GM11168 (cell line): ENCODE measurements at regions not wholly inside any gene's neighbourhood (a gene's known extent, or its start where the extent isn't known, plus 50 kb on each side); places are given as distances from the start of the nearest gene placed in this dataset.

Experiments
- in situ Hi-C: fragments of 300-500 bp; cut with MboI; formaldehyde crosslinking; loops from one replicate; pipeline ENCODE4 v1.12.0; 2022; ENCODE audit warnings: low sequenced_read_pairs; ENCODE audit not compliant: unreplicated experiment

DNA sequence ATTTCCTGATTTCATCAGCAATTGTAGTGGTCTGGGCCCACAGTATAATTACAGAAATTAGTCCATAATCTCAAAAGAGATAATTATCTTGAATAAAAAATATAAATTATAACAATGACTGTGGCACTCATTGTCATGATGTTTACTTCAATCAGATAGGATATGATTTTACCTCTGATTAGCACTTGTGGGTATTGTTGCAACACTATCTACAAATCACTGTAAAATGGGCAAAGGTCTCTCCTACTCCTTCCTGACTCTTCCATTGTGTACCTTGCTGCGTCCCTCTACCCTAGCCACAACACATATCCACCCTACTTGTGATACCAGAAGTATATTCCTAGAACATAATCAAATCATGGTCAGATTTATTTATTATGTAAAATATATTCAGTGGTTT is 200.9 kb upstream of the TRIB2 start:
- in situ Hi-C loops, result no loop called here

DNA sequence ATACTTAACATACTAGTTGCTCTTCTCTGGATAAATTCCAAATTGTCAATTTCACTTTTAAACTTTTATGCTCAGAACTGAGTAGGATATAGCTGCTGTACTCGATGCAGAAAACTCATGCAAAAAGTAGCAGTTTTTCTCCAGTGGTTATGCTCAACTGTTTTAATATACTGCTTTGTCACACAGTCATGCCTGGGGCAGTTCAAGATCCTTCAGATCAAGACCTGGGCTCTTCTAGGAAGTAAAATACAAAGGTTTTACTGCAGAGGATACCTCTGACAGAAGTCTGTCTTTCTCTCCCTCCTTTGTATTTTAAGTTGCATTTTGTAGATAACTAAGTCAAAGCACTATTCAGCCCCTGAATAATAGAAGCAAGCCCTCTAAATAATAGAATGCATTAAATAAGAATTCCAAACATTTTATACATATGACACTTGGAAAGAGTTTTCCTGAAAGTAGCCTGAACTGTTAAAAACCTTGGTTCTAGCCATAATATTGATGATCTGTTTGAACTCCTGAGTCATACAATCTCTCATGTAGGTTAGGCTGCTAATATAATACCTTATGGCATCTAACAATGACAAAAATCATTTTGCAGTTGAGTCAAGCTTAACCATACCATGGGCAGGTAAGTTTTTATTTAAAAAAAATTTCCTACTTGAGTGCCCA is 183.3 kb upstream of the TRIB2 start:
- in situ Hi-C loops, result no loop called here

DNA sequence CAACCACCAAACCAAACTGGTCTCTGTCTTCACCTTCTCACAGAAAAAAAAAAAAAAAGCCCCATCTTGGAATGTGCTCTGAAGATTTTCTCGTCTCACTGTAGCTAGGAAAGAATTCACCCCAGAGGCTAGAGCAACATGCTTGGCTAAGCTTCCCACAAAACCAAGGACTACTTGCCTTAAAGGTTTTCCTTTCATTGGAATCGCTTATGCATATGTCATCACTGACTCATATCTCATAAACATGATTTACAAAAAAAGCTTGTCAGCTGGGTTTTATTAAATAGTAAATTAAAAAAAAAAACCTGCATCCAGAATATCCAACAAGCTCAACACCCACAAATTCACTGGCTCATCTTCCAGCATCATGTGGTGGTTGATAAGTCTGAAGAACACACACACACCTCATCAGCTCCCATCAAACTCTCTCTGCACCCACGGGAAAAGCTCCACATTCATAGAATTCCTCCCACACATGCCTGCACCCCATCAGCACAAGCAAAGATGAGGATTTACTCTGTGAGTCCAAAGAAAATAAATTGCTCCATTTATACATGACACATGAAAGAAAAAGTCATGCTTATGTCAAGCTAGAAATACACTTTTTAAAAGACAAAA is 182.0 kb upstream of the TRIB2 start:
- in situ Hi-C loops, result no loop called here

DNA sequence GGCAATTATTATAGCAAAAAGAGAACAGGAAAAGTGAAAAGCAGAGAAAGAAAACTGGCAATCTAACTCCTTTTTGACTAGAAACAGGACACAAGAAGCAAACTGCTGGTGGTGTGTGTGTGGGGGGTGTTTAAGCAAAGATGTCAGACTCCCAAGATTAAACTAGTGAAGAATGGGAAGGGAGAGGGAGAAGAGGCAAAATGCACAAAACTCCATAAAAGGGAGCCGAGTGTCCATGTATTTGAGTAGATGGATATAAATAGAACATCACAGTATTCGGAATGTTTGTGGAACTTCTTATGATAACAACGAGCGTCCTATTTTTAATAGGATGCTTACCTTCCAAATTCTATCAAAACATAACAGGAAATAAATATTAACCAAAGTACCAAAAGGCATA is 179.8 kb upstream of the TRIB2 start:
- in situ Hi-C loops, result no loop called here

DNA sequence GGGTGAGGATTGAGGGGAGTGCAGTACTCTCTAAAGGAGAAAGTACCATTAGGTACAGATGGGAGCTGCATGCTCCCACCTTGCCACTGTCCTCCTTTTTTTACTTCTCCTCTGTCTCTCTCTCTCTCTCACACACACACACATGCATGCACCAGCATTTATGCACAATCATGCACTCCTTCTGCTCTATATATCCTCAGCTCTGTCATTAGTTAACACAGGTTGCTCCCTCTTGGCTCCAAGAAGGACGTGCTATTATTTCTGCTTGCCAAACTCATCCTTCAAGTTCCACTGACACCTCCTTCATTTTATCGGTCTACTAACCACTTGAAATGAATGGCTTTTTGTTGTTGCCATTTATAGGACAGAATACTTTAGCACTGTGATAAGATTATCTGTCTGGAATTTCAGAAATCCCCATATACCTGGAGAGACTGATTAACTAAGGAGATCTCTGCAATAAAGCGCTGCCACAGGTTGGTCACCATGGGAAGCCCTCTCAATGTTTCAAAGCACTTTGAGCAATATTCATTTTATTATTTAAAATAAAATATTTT is 178.5 kb upstream of the TRIB2 start:
- in situ Hi-C loops, result no loop called here

DNA sequence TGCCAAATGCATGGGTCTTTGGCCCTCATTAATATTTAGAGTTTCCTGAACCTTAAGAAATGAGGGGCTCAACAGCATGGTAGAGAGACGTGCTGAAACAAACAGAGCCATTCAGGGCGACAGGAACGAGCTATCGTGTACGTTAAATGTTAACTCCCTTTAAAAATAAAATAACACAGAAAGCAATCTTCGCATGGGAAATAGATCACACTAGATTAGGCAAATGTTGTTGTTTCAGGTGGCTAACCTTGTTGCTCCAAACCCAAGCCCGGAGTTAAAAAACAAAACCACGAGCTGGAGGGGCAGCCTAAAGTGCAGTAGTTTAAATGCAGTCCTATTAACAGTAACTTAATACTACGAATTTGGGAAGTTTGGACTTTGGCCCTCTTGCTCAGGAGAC is 177.4 kb upstream of the TRIB2 start:
- in situ Hi-C loops, result no loop called here

DNA sequence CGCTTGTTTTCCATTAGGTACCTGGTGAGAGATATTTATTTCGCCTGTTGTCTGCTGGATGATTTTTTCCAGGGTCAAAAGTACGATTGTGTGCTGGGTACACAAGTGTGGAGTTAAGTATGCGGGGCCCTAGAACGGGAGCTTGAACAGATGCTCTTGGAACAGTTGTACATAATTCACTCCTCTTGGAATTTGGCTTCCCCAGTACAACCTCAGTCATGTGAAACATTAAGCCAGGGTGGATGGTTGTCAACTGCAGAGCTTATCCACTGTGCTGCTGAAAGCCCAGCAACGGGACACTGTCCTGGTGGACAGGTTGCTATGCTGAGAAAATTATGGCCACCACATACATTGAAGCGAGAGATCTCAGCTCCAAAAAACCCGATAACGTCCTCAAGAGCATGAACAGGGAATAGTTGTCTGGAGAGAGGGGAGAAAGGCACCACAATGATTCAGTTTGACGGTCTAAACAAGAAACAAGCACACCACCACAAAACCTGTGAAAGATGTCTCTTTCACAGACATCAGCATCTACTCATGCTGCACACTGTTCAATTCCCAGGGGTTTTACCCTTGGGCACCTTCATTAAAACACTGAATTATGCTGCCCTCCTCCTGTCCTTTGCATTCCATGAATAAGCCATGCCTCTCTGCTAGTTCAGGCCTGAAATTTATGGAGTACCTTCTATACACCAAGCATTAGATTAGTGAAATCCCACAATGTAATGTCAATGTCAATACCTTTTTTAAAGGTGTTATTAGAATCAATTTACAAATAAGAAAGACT is 176.8 kb upstream of the TRIB2 start:
- in situ Hi-C loops, result no loop called here

DNA sequence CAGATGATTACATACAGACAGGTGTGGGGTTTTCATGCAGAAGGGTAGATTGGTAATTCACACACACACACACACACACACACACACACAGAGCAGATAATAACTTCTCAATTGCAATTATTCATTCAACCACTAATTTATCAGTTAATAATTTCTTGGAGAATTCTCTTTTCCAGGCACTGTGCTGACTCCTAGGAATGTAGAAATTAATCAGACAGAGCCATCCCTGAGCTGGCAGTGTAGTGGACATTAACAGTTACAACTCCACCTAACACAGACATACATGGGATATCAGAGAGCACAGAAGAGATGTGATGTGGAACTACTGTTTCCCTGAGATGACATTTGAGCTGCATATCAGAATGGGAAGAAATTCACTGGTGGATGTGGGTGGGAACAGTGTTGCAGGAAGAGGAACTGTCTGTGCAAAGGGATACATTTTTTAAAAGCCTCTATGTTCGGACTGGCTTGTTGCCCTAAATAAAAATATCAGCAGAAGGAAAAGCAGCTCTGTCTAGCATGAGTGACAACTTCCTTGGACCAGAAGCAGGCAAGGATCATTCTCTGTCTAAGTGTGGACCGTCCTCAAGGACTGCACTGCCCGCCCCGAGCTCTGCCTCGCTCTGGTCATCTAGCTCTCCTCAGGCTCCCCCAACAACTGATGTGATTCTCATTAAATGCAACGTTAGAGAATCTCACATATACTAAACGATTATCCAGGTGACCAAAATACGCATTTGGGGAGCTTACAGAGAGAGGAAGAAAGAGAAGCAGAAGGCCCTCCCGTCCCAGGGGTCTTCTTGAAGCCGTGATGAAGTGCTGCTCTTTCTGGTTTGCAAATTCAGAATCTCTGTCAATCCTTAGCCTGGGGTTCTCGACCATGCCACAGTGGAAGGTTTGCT is 173.4 kb upstream of the TRIB2 start:
- in situ Hi-C loops, result no loop called here

DNA sequence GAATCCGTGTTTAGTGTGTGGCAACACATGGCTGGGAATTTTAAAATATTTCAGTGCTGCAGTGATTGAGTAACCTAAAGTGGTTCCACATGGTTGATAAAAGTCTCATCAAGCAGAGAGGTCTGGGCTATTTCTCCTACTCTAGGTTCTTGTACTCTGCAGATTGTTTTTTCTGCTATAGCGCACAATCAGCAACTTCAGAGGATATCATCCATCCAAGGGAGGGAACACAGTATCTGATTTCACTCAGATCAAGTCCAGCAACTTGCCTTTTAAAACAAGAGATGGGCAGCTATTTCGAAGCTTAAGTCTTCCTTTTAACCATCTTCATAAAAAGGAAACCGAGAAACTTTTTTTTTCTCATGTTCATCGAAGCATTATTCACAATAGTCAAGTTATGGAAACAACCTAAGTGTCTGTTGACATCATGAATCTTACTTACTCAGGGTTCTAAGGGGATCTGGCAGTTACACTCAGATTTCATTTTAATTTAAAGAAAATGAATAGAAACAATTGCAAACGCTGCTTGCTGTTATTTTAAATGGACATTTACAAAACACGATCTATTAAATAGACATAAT is 172.7 kb upstream of the TRIB2 start:
- in situ Hi-C loops, result no loop called here

DNA sequence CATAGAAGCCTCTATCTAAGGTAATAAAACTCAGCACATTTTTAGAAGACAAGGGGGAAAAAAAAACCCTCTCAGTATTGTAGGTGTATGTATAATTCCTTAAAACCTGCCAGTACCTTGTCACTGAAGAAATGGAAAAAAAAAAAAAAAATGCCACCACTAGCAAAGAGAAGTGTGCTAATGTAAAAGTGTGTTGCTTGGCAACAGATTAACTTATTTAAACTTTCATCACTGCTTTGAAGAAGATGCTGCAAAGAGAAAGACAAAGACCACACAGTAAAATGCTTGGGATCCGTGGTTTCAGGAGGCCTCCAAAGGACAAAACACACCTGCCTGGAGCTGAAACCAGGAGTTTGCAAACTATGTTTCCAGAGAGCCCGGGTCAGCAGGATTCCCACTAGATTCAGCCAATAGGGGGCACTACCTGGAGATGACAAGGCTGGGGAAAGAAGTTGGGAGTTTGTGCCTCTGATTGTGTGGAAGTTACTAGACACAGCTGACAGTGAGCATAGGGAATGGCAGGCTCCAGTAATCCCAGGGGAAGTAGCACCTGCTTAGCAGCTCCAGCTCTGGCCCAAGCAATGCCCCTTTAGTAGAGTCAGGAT is 169.1 kb upstream of the TRIB2 start:
- in situ Hi-C loops, result no loop called here

DNA sequence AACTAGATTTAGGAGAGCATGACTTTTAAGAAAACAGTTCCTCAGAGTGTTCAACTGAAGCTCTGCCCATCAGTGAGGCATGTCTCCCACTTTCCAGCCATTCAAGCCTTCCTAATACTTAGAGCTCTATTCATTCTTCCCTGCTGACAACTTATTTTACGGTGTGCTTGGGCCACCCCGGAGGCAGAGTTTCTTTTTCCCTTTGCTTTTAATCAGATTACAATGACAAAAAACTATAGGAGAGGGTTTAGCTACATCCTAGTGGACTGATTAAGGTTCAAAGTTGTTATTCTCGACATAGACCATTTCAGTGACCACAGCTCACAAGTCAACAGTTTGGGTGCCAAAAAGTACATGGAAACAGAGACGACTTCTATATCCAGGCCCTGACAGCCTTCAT is 167.8 kb upstream of the TRIB2 start:
- in situ Hi-C loops, result no loop called here

DNA sequence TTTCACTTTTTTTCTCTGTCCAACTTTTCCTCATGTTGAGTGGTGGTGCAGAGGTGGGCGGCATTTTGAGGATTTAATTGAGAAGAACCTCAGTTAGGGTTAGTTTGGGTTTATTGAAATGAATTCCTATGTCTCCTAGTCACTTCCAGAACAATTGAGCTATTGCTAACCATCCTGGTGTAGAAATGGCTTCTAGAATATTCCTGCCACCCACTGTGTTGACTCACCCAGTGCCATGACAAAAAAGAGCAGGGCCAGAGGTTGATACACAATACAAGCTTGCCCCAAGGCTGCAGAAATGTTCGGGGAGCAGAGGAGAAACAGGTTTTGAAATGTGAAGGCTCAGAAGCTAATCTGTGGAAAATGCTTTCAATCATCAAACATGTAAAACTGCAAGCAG is 167.1 kb upstream of the TRIB2 start:
- in situ Hi-C loops, result no loop called here

DNA sequence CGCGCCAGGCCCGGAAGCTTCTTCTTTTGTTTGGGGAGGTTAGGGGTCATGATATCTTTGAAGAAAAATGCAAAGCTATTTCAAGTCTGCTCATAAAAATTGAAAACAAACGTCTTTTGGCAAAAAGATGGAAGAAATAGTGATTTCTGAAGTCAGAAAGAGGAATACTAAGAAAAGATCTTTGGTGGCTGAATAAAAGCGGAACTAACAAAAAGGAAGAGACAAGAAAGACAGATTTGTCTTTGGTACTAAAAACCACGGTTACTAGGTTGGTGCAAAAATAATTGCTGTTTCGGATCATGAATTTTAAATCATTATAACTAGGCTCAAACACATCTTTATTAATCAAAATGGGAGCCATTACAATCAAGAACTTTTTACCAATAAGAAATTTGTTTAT is 164.6 kb upstream of the TRIB2 start:
- in situ Hi-C loops, result no loop called here

DNA sequence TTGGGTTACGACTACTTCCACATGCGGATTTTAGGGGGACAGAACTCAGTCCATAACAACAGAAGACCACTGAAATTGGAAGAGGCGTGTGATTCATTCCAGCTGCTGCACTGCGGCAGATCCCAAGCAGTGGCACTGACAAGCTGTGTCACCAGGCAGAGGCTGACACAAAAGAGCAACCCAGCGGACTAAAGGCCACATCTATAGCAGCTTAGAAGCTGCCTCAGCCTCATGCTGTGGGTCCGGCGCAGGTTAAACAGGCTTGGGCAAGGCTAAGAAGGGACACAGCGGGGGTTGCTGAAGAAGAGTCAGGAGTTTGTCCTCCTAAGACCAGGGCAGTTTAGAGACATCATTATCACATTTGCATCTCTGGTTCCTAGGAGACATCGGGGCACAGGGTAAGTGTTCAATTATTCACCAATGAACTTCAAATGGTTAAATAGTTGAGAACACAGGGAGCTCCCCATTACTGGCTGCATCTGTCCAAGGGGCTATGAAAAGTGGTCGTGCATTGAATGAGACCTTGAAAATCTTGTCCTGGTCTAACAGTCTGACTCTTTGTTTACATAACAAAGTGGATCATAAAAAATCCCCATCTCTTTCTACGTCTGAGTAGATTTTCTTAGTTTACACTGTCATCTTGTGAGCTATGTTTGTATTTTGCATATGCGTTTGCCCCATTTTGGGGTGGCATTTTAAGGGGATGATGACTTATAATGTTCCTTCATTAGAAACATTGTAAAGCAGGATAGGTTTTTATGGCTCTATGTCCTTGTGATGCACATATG is 162.3 kb upstream of the TRIB2 start:
- in situ Hi-C loops, result no loop called here

DNA sequence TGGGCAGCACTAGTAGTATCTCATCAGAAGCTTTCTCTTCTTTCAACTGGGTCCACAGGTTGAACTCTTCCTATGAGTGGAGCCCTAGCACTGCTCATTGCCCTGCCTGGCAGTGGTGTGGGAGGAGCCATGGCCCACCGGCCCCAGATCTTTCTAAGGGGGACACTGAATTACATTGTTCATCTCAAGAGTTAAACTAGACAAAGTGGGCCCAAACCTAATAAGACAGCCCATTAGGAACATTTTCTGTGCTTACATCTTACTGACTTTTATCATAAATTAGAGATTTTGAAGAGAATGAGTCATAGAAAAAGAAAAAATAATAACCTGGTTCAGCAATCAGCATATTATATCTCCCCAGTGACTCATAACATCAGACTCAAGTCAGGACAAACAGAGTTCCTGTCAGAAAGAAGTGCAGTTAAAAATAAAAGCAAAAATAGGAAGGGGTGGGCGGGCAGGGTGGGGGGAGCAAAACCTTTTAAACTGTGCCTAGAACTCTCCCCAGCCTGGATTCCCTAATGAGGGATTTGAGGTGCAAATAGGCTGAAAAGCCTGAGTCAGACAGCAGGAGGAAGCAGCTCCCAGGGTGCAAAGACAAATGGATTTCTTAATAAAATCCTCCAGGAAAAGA is 161.6 kb upstream of the TRIB2 start:
- in situ Hi-C loops, result no loop called here

DNA sequence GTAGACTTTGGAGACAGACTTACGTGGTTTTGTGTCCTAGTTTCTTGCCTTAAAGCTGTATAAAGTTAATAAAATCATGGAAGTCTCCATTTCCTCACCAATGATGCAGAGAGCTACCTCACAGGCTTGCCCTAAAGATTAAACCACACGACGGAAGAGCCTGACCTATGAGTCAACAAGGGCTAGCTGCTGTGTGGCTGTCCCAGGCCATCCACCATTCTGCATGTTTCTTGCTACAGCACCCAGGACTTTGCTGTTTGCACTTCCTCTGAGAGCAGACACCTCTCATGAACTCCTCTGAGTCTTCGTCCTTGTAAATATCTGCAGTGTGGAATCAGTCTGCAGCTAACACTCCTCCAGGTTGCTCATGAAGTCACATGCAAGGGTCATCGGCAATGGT is 160.0 kb upstream of the TRIB2 start:
- in situ Hi-C loops, result no loop called here

DNA sequence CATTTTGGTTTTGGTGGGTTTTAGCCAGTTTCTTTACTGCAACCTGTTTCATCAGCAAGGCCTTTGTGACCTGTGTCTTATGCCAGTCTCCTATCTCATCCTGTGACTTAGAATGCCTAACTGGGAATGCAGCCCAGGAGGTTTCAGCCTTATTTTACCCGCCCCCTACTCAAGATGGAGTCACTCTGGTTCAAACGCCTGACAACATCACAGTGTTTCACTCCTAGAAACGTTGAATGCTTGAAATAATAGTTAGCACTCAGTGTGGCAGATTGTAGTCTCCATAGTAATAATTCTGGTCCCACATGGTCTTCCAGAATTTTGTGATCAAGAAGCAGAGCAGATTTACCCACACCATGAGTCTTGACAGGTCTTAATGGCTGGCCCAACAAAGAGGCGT is 159.0 kb upstream of the TRIB2 start:
- in situ Hi-C loops, result no loop called here

DNA sequence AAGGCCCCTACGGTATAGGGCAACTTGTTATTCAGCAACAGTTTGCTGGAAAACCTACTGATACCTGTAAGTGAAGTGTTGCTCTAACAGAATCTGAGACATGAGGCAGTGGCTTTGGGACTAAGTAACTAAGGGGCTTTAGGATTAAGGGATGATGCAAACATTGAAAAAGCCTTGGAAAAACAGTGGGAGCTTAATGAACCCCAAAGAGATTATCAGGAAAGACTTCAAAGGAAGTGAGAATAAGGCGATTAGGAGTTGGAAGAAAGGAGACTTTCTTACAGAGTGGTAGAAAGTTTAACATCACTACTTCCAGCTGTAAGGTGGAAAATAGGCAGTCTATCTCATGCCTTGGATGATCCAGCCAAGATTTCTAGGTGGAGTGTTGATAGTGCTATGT is 158.2 kb upstream of the TRIB2 start:
- in situ Hi-C loops, result no loop called here
